H9 (cell line): ENCODE measurements at regions not wholly inside any gene's neighbourhood (a gene's known extent, or its start where the extent isn't known, plus 50 kb on each side); places are given as distances from the start of the nearest gene placed in this dataset.

Source experiments
- DNase-seq: peaks from one replicate; pipeline ENCODE4 v3.0.0-alpha.2; 2017
- H2AFZ ChIP-seq: one replicate; pipeline ENCODE4 v1.6.1; 2013; ENCODE audit warnings: mild to moderate bottlenecking, low read length, control low read depth, moderate library complexity
- H2AK5ac ChIP-seq: 2 replicates; pipeline ENCODE4 v1.6.1; 2013; ENCODE audit warnings: low read length, control low read depth, mixed read lengths; ENCODE audit not compliant: insufficient read length
- H2BK120ac ChIP-seq: one replicate; pipeline ENCODE4 v1.6.1; 2013; ENCODE audit warnings: low read depth, mild to moderate bottlenecking, low read length, control low read depth, inconsistent platforms; ENCODE audit not compliant: poor library complexity, severe bottlenecking
- H2BK12ac ChIP-seq: 2 replicates; pipeline ENCODE4 v1.6.1; 2013; ENCODE audit warnings: low read length, control low read depth, mixed read lengths, low read depth; ENCODE audit not compliant: insufficient read length
- H2BK15ac ChIP-seq: 2 replicates; pipeline ENCODE4 v1.6.1; 2013; ENCODE audit warnings: low read depth, low read length, control low read depth
- H2BK20ac ChIP-seq: one replicate; pipeline ENCODE4 v1.6.1; 2013; ENCODE audit warnings: low read depth, mild to moderate bottlenecking, low read length, control low read depth, inconsistent platforms; ENCODE audit not compliant: poor library complexity, severe bottlenecking
- H2BK5ac ChIP-seq: 2 replicates; pipeline ENCODE4 v1.6.1; 2013; ENCODE audit warnings: low read length, control low read depth, mixed read lengths; ENCODE audit not compliant: insufficient read length
- H3K14ac ChIP-seq: 2 replicates; pipeline ENCODE4 v1.6.1; 2013; ENCODE audit warnings: low read length, control low read depth; ENCODE audit not compliant: insufficient read depth
- H3K18ac ChIP-seq: 2 replicates; pipeline ENCODE4 v1.6.1; 2013; ENCODE audit warnings: low read depth, mild to moderate bottlenecking, mixed read lengths, low read length, control low read depth; ENCODE audit not compliant: insufficient read length
- H3K23ac ChIP-seq: 2 replicates; pipeline ENCODE4 v1.6.1; 2013; ENCODE audit warnings: low read length, control low read depth, mixed read lengths, low read depth; ENCODE audit not compliant: insufficient read length
- H3K23me2 ChIP-seq: 2 replicates; pipeline ENCODE4 v1.6.1; 2013; ENCODE audit warnings: low read depth, mild to moderate bottlenecking, mixed read lengths, low read length, control low read depth; ENCODE audit not compliant: insufficient read length, poor library complexity, severe bottlenecking
- H3K27ac ChIP-seq: 2 replicates; pipeline ENCODE4 v1.5.1; 2013; ENCODE audit warnings: low read length, control low read depth, mixed read lengths, low read depth; ENCODE audit not compliant: insufficient read length
- H3K27me3 ChIP-seq: 2 replicates; pipeline ENCODE4 v1.6.1; 2013; ENCODE audit warnings: low read length, control low read depth, inconsistent platforms; ENCODE audit not compliant: insufficient read depth
- H3K4ac ChIP-seq: 2 replicates; pipeline ENCODE4 v1.6.1; 2013; ENCODE audit warnings: low read depth, mild to moderate bottlenecking, control low read depth, inconsistent platforms, low read length, moderate library complexity
- H3K4me1 ChIP-seq: 2 replicates; pipeline ENCODE4 v1.6.1; 2013; ENCODE audit warnings: low read length, control low read depth, inconsistent platforms; ENCODE audit not compliant: insufficient read depth
- H3K4me2 ChIP-seq: 2 replicates; pipeline ENCODE4 v1.6.1; 2013; ENCODE audit warnings: low read length, control low read depth, mixed read lengths; ENCODE audit not compliant: insufficient read length, insufficient read depth
- H3K56ac ChIP-seq: 2 replicates; pipeline ENCODE4 v1.6.1; 2013; ENCODE audit warnings: low read depth, mild to moderate bottlenecking, mixed read lengths, low read length, control low read depth; ENCODE audit not compliant: insufficient read length
- H3K79me1 ChIP-seq: 2 replicates; pipeline ENCODE4 v1.6.1; 2013; ENCODE audit warnings: low read depth, mild to moderate bottlenecking, moderate library complexity, low read length, control low read depth, inconsistent platforms; ENCODE audit not compliant: insufficient read depth, poor library complexity, severe bottlenecking
- H3K79me2 ChIP-seq: 2 replicates; pipeline ENCODE4 v1.6.1; 2013; ENCODE audit warnings: low read length, control low read depth, inconsistent platforms; ENCODE audit not compliant: insufficient read depth
- H3K9ac ChIP-seq: 2 replicates; pipeline ENCODE4 v1.6.1; 2013; ENCODE audit warnings: low read length, control low read depth, mixed read lengths; ENCODE audit not compliant: insufficient read length; ENCODE audit errors: extremely low read depth
- H3K9me3 ChIP-seq: one replicate; pipeline ENCODE4 v1.6.1; 2013; ENCODE audit warnings: low read depth, low read length, inconsistent platforms; ENCODE audit not compliant: control insufficient read depth
- H3T11ph ChIP-seq: one replicate; pipeline ENCODE4 v1.6.1; 2013; ENCODE audit warnings: mild to moderate bottlenecking, low read length, control low read depth, inconsistent platforms
- H4K20me1 ChIP-seq: one replicate; pipeline ENCODE4 v1.6.1; 2013; ENCODE audit not compliant: control insufficient read depth, insufficient read length, insufficient read depth
- H4K5ac ChIP-seq: 2 replicates; pipeline ENCODE4 v1.6.1; 2013; ENCODE audit warnings: low read depth, mild to moderate bottlenecking, mixed read lengths, low read length, control low read depth; ENCODE audit not compliant: insufficient read length
- H4K8ac ChIP-seq: replicated peaks from 2 replicates; pipeline ENCODE4 v1.6.1; 2013; ENCODE audit warnings: low read length, control low read depth, mixed read lengths, low read depth; ENCODE audit not compliant: insufficient read length
- H4K91ac ChIP-seq: 2 replicates; pipeline ENCODE4 v1.6.1; 2013; ENCODE audit warnings: low read depth, mild to moderate bottlenecking, moderate library complexity, mixed read lengths, low read length, control low read depth; ENCODE audit not compliant: insufficient read length
- H3K27ac Mint-ChIP-seq, 3 experiments: 2 replicates in 2 of 3; 3 replicates in 1 of 3; pipeline ENCODE4 v1.8.0; 2020 to 2021; ENCODE audit warnings: mixed read lengths in 3 of 3, mild to moderate bottlenecking in 1 of 3, moderate library complexity in 1 of 3
- H3K27me3 Mint-ChIP-seq: 2 replicates; pipeline ENCODE4 v1.8.0; 2021; ENCODE audit warnings: low read depth, mild to moderate bottlenecking, moderate library complexity, mixed read lengths
- H3K36me3 Mint-ChIP-seq, 3 experiments: 2 replicates in 2 of 3; 3 replicates in 1 of 3; pipeline ENCODE4 v1.8.0; 2020 to 2021; ENCODE audit warnings: low read depth in 3 of 3, mixed read lengths in 3 of 3; ENCODE audit not compliant: insufficient read depth in 1 of 3
- H3K4me1 Mint-ChIP-seq, 2 experiments: 2 replicates each; pipeline ENCODE4 v1.8.0; 2020; ENCODE audit warnings: mixed read lengths in 2 of 2
- H3K4me3 Mint-ChIP-seq, 2 experiments: 2 replicates in 1 of 2; 3 replicates in 1 of 2; pipeline ENCODE4 v1.8.0; 2020 to 2021; ENCODE audit warnings: mild to moderate bottlenecking in 2 of 2, mixed read lengths in 2 of 2, moderate library complexity in 1 of 2
- H3K9me3 Mint-ChIP-seq, 2 experiments: 2 replicates in 1 of 2; 3 replicates in 1 of 2; pipeline ENCODE4 v1.8.0; 2020; ENCODE audit warnings: mild to moderate bottlenecking in 2 of 2, mixed read lengths in 2 of 2, moderate library complexity in 1 of 2
- WGBS: extraction: QIAGEN DNeasy Blood & Tissue Kit; methylation state at CpG from one replicate; pipeline ENCODE4 v1.1.7; 2013; ENCODE audit warnings: missing lambda C conversion rate, low lambda C conversion rate, mixed read lengths; ENCODE audit not compliant: insufficient read length; ENCODE audit errors: extremely low coverage; 5-methylcytosine and 5-hydroxymethylcytosine counted together
- TF ChIP-seq, protein P1 (sequence below): fragments of 200-600 bp; sonication (generic); conservative IDR thresholded peaks from 3 replicates; pipeline ENCODE4 v1.8.0; 2021; ENCODE audit warnings: antibody characterized with exemption, mild to moderate bottlenecking

DNA sequence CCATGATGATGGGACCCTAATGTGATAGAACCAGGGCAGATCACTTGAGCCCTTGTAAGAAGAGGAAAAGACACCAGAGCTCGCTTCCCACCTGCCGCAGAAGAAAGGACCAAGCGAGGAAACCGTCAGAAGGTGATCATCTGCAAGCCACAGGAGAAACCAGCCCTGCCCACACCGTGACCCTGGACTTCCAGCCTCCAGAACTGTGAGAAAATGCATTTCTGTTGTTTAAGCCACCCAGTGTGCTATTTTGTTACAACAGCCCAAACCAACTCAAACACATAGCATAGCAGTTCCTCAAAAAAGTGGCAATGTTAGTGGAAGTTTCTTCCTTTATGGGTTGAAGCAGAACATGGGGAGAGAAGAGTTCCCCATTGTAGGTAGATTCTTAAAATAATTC, 107.9 kb upstream of the BCL2L14 start:
- Histone ChIP-seq H4K8ac (no peak overlapping the region), H3K4me2 (no peak overlapping the region), H3K18ac (no peak overlapping the region), H3K4ac (no peak overlapping the region), H3K79me2 (no peaks in the 10 kb centered on the region), H2BK15ac (no peak overlapping the region), H2BK12ac (no peak overlapping the region), H3K9ac (no peak overlapping the region), H2BK120ac (no peak overlapping the region), H3K56ac (no peak overlapping the region), H4K20me1 (no peaks in the 10 kb centered on the region), H2AFZ (no peak overlapping the region), H3K27ac (no peak overlapping the region), H4K5ac (no peak overlapping the region), H3K14ac (no peak overlapping the region), H3K79me1 (no peaks in the 10 kb centered on the region), H2AK5ac (no peak overlapping the region), H3K4me1 (no peaks in the 10 kb centered on the region), H2BK20ac (no peak overlapping the region), H3K9me3 (no peaks in the 10 kb centered on the region), H4K91ac (no peak overlapping the region), H3K27me3 (no peaks in the 10 kb centered on the region), H3T11ph (no peak overlapping the region), H2BK5ac (no peak overlapping the region), H3K23ac (no peak overlapping the region), H3K23me2 (no peaks in the 10 kb centered on the region)
- H3K27me3 Mint-ChIP-seq: peaks cover 9% of the 10 kb centered on the region
- no peak overlapping the region for H3K4me3 Mint-ChIP-seq
- peaks cover 37 to 38% of the 10 kb centered on the region in 2 experiments for H3K4me1 Mint-ChIP-seq
- no peak overlapping the region for H3K27ac Mint-ChIP-seq
- no peaks in the 10 kb centered on the region; a peak in 1 of 7 replicates for H3K36me3 Mint-ChIP-seq
- no peak for DNase-seq
- TF ChIP-seq, protein P1, sequence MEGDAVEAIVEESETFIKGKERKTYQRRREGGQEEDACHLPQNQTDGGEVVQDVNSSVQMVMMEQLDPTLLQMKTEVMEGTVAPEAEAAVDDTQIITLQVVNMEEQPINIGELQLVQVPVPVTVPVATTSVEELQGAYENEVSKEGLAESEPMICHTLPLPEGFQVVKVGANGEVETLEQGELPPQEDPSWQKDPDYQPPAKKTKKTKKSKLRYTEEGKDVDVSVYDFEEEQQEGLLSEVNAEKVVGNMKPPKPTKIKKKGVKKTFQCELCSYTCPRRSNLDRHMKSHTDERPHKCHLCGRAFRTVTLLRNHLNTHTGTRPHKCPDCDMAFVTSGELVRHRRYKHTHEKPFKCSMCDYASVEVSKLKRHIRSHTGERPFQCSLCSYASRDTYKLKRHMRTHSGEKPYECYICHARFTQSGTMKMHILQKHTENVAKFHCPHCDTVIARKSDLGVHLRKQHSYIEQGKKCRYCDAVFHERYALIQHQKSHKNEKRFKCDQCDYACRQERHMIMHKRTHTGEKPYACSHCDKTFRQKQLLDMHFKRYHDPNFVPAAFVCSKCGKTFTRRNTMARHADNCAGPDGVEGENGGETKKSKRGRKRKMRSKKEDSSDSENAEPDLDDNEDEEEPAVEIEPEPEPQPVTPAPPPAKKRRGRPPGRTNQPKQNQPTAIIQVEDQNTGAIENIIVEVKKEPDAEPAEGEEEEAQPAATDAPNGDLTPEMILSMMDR: no peak
- H3K9me3 Mint-ChIP-seq: no peaks in the 10 kb centered on the region; a peak in 1 of 5 replicates
- no CpG with 5 or more reads among the region's 5 CpGs for WGBS
